ENCODE measurements at regions not wholly inside any gene's neighbourhood (a gene's known extent, or its start where the extent isn't known, plus 50 kb on each side); places are given as distances from the start of the nearest gene placed in this dataset.

DNA sequence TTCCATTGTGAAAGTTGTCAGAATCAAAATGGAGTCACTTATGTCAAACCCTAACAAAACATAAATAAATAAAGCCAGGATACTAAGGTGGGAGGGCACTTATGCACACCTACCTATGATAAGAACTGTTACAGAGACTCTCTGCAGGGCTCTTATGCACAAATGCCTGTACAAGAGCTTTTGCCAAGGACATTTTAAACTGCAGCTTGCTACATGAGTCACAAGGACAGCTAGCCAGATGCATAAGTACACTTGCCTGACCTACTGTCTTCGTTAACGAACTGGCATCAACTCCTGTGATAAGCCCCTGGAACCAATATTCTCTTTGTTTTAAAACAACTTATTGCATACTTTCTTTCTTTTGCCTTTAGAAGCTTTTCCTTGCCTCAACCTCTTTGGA, 152.9 kb upstream of the SPEF2 start:
- Histone ChIP-seq H3K4me1 (ENCODE audit: control insufficient read depth, insufficient read depth, low read length, poor library complexity, severe bottlenecking) (no peaks in the 10 kb centered on the region), H3K4me3 (ENCODE audit: low read depth, low read length) (no peak overlapping the region), H3K36me3 (ENCODE audit: control insufficient read depth, insufficient read depth, low read length) (no peaks in the 10 kb centered on the region), H3K27me3 (ENCODE audit: control insufficient read depth, insufficient read depth, low read length) (no peaks in the 10 kb centered on the region), H3K9me3 (ENCODE audit: control insufficient read depth in 2 of 2, low read length in 2 of 2) (no peaks in the 10 kb centered on the region), H3K27ac (ENCODE audit: insufficient read depth, low read length, poor library complexity, severe bottlenecking) (no peak overlapping the region)
- Mint-ChIP-seq H3K9me3 (peaks cover 0 to 4% (median 0%) of the 10 kb centered on the region in 7 donors), H3K27ac (no peak overlapping the region), H3K4me1 (no peaks in the 10 kb centered on the region), H3K36me3 (no peaks in the 10 kb centered on the region), H3K27me3 (no peaks in the 10 kb centered on the region), H3K4me3 (no peak overlapping the region)
- DNase-seq = no peak
- ATAC-seq (ENCODE audit: low read depth in 2 of 2) = no peak

DNA sequence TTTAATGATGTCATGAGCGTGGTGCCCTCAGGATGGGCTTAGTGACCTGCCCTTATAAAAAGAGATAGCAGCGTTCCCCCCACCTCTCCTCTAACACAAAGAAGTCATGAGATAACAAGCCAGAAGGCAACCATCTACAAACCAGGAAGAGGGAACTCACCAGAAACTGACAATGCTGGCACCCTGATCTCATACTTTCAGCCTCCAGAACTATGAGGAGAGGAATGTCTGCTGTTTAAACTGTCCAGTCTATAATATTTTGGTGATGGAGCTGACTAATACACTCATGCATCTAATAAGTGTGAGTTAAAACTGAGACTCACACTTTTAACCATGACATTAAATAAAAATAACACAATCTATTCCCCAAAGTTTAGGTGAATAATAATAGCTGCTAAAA, 156.1 kb upstream of the SPEF2 start:
- Mint-ChIP-seq H3K27me3 (no peaks in the 10 kb centered on the region), H3K9me3 (peaks cover 0 to 5% (median 1%) of the 10 kb centered on the region in 7 donors), H3K4me1 (no peaks in the 10 kb centered on the region), H3K36me3 (no peaks in the 10 kb centered on the region), H3K4me3 (no peak overlapping the region), H3K27ac (no peak overlapping the region)
- H3K27me3 ChIP-seq (ENCODE audit: control insufficient read depth, insufficient read depth, low read length) = no peaks in the 10 kb centered on the region
- H3K36me3 ChIP-seq (ENCODE audit: control insufficient read depth, insufficient read depth, low read length) = no peaks in the 10 kb centered on the region
- H3K9me3 ChIP-seq (ENCODE audit: control insufficient read depth in 2 of 2, low read length in 2 of 2) = no peaks in the 10 kb centered on the region
- no peak overlapping the region for H3K4me3 ChIP-seq (ENCODE audit: low read depth, low read length)
- no peak for ATAC-seq (ENCODE audit: low read depth in 2 of 2)
- H3K4me1 ChIP-seq (ENCODE audit: control insufficient read depth, insufficient read depth, low read length, poor library complexity, severe bottlenecking) = no peaks in the 10 kb centered on the region
- no peak overlapping the region for H3K27ac ChIP-seq (ENCODE audit: insufficient read depth, low read length, poor library complexity, severe bottlenecking)
- no peak for DNase-seq

DNA sequence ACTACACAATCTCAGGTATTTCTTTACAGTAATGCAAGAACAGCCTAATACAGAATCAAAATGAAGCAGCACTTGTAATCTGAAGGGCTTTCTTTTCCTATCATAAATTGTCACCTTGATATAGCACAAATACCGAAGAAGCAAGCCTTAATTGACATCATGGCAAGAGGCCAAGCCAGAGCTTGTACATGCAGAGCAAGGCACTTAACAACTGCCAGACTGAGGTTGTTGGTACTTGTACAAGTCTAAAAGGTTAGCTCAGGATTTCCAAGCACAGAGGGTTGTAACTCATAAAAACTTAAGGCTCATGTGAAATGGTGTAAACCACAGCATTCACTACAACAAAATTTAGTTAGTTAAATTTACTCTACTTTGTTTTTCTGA, 158.8 kb upstream of the SPEF2 start:
- Mint-ChIP-seq H3K9me3 (peaks cover 0 to 10% (median 5%) of the 10 kb centered on the region in 7 donors), H3K4me3 (no peak overlapping the region), H3K27me3 (peaks cover 5% of the 10 kb centered on the region), H3K27ac (no peak overlapping the region), H3K36me3 (no peaks in the 10 kb centered on the region), H3K4me1 (no peaks in the 10 kb centered on the region)
- Histone ChIP-seq H3K27ac (ENCODE audit: insufficient read depth, low read length, poor library complexity, severe bottlenecking) (no peak overlapping the region), H3K4me1 (ENCODE audit: control insufficient read depth, insufficient read depth, low read length, poor library complexity, severe bottlenecking) (no peaks in the 10 kb centered on the region), H3K27me3 (ENCODE audit: control insufficient read depth, insufficient read depth, low read length) (no peaks in the 10 kb centered on the region), H3K36me3 (ENCODE audit: control insufficient read depth, insufficient read depth, low read length) (no peaks in the 10 kb centered on the region), H3K9me3 (ENCODE audit: control insufficient read depth in 2 of 2, low read length in 2 of 2) (no peaks in the 10 kb centered on the region), H3K4me3 (ENCODE audit: low read depth, low read length) (no peak overlapping the region)
- DNase-seq (no peak), ATAC-seq (ENCODE audit: low read depth in 2 of 2) (no peak)

DNA sequence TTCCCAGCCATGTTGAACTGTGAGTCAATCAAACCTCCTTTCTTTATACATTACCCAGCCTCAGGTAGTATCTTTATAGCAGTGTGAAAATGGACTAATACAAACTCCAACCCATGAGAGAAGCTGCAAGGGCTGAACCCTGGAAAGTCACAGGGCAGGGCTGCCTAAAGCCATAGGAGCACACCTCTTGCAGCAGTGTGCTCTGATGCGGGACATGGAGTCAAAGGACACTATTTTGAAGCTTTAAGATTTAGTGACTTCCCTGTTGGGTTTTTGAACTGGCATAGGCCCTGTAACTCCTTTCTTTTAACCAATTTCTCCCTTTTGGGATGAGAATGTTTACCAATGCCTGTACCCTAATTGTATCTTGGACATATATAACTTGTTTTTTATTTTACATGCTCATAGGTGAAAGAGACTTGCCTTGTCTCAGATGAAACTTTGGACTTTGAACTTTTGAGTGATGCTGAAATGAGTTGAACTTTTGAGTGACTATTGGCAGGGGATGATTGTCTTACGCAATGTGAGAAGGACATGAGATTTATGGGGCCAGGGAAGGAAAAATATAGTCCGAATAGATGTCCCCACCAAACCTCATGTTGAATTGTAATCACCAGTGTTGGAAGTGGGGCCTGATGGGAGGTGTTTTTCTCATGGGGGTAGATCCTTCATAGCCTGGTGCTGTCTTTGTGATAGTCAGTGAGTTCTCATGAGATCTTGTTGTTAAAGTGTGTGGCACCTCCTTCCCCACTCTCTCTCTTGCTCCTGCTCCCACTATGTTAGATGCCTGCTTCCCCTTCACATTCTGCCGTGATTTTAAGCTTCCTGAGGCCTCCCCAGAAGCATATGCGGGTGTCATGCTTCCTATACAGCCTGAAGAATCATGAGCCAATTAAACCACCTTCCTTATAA, 159.5 kb upstream of the SPEF2 start:
- H3K4me1 Mint-ChIP-seq = no peaks in the 10 kb centered on the region
- H3K27me3 Mint-ChIP-seq = peaks cover 5% of the 10 kb centered on the region
- Histone ChIP-seq H3K27me3 (ENCODE audit: control insufficient read depth, insufficient read depth, low read length) (no peaks in the 10 kb centered on the region), H3K36me3 (ENCODE audit: control insufficient read depth, insufficient read depth, low read length) (no peaks in the 10 kb centered on the region), H3K9me3 (ENCODE audit: control insufficient read depth in 2 of 2, low read length in 2 of 2) (no peaks in the 10 kb centered on the region), H3K4me1 (ENCODE audit: control insufficient read depth, insufficient read depth, low read length, poor library complexity, severe bottlenecking) (no peaks in the 10 kb centered on the region), H3K27ac (ENCODE audit: insufficient read depth, low read length, poor library complexity, severe bottlenecking) (no peak overlapping the region), H3K4me3 (ENCODE audit: low read depth, low read length) (no peak overlapping the region)
- no peak for ATAC-seq (ENCODE audit: low read depth in 2 of 2)
- no peak for DNase-seq
- no peak overlapping the region for H3K4me3 Mint-ChIP-seq
- H3K27ac Mint-ChIP-seq = peak overlapping the region in 1 of 3 donors; percentile 25
- H3K36me3 Mint-ChIP-seq = no peaks in the 10 kb centered on the region
- peaks cover 0 to 10% (median 6%) of the 10 kb centered on the region in 7 donors for H3K9me3 Mint-ChIP-seq

DNA sequence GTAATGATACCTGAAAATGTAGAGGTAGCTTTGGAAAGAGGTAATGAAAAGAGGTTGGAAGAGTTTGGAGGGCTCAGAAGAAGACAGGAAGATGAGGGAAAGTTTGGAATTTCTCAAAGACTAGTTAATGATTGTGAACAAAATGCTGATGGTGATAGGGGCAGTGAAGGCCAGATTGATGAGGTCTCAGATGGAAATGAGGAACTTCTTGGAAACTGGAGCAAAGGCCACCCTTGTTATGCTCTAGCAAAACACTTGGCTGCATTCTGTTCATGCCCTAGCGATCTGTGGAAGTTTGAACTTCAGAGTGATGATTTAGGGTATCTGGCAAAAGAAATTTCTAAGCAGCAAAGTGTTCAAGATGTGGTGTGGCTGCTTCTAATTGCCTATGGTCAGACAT, 161.2 kb upstream of the SPEF2 start:
- no peaks in the 10 kb centered on the region for H3K4me1 ChIP-seq (ENCODE audit: control insufficient read depth, insufficient read depth, low read length, poor library complexity, severe bottlenecking)
- no peak overlapping the region for H3K4me3 ChIP-seq (ENCODE audit: low read depth, low read length)
- peaks cover 5% of the 10 kb centered on the region for H3K27me3 Mint-ChIP-seq
- peaks cover 0 to 10% (median 6%) of the 10 kb centered on the region in 7 donors for H3K9me3 Mint-ChIP-seq
- H3K36me3 ChIP-seq (ENCODE audit: control insufficient read depth, insufficient read depth, low read length) = no peaks in the 10 kb centered on the region
- H3K27ac Mint-ChIP-seq = no peak overlapping the region
- H3K4me3 Mint-ChIP-seq = no peak overlapping the region
- ATAC-seq (ENCODE audit: low read depth in 2 of 2) (no peak), DNase-seq (no peak)
- H3K27ac ChIP-seq (ENCODE audit: insufficient read depth, low read length, poor library complexity, severe bottlenecking) = no peak overlapping the region
- H3K27me3 ChIP-seq (ENCODE audit: control insufficient read depth, insufficient read depth, low read length) = no peaks in the 10 kb centered on the region
- no peaks in the 10 kb centered on the region for H3K4me1 Mint-ChIP-seq
- H3K9me3 ChIP-seq (ENCODE audit: control insufficient read depth in 2 of 2, low read length in 2 of 2) = peaks cover 0 to 2% of the 10 kb centered on the region in 2 experiments
- no peaks in the 10 kb centered on the region for H3K36me3 Mint-ChIP-seq

DNA sequence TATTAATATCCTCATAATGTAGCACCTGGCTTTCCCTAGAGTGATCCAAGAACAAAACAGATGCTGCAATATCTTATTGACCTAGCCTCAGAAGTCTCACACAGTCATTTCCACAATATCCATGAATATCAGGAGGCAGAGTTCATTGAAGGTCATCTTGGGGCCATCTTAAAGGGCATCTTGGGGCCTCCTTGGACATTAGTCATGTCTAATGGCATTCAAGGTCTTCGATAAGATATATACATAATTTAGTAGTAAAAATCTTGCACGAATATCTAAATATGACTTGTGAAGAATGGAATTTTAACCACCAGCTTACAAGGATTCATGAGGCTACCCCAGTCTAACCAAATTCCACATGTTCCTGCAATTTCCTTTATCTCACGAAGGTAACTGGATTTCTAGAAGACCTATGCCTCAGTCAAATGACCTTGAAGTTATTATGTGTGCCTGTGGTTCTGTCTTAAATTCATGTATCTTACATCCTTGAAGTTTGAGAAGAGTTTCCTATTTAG, 163.6 kb upstream of the SPEF2 start:
- H3K27me3 ChIP-seq (ENCODE audit: control insufficient read depth, insufficient read depth, low read length) = no peaks in the 10 kb centered on the region
- H3K36me3 ChIP-seq (ENCODE audit: control insufficient read depth, insufficient read depth, low read length) = no peaks in the 10 kb centered on the region
- peaks cover 5% of the 10 kb centered on the region for H3K27me3 Mint-ChIP-seq
- no peaks in the 10 kb centered on the region for H3K4me1 ChIP-seq (ENCODE audit: control insufficient read depth, insufficient read depth, low read length, poor library complexity, severe bottlenecking)
- H3K27ac ChIP-seq (ENCODE audit: insufficient read depth, low read length, poor library complexity, severe bottlenecking) = no peak overlapping the region
- H3K9me3 ChIP-seq (ENCODE audit: control insufficient read depth in 2 of 2, low read length in 2 of 2) = peaks cover 0 to 3% of the 10 kb centered on the region in 2 experiments
- H3K4me3 ChIP-seq (ENCODE audit: low read depth, low read length) = no peak overlapping the region
- DNase-seq (no peak), ATAC-seq (ENCODE audit: low read depth in 2 of 2) (no peak)
- H3K27ac Mint-ChIP-seq = no peak overlapping the region
- no peaks in the 10 kb centered on the region for H3K4me1 Mint-ChIP-seq
- no peaks in the 10 kb centered on the region for H3K36me3 Mint-ChIP-seq
- H3K9me3 Mint-ChIP-seq = peaks cover 2 to 20% (median 9%) of the 10 kb centered on the region in 7 donors
- H3K4me3 Mint-ChIP-seq = no peak overlapping the region

- ATAC-seq (ENCODE audit: low read depth in 2 of 2) = no peak
- Mint-ChIP-seq H3K4me3 (no peak overlapping the region), H3K27me3 (peaks cover 23% of the 10 kb centered on the region), H3K4me1 (no peaks in the 10 kb centered on the region), H3K9me3 (peaks cover 0 to 7% (median 3%) of the 10 kb centered on the region in 7 donors), H3K27ac (no peak overlapping the region), H3K36me3 (no peaks in the 10 kb centered on the region)
- no peaks in the 10 kb centered on the region for H3K27me3 ChIP-seq (ENCODE audit: control insufficient read depth, insufficient read depth, low read length)
- H3K36me3 ChIP-seq (ENCODE audit: control insufficient read depth, insufficient read depth, low read length) = no peaks in the 10 kb centered on the region
- no peaks in the 10 kb centered on the region for H3K4me1 ChIP-seq (ENCODE audit: control insufficient read depth, insufficient read depth, low read length, poor library complexity, severe bottlenecking)
- H3K4me3 ChIP-seq (ENCODE audit: low read depth, low read length) = no peak overlapping the region
- DNase-seq = no peak
- H3K27ac ChIP-seq (ENCODE audit: insufficient read depth, low read length, poor library complexity, severe bottlenecking) = no peak overlapping the region
- no peaks in the 10 kb centered on the region for H3K9me3 ChIP-seq (ENCODE audit: control insufficient read depth in 2 of 2, low read length in 2 of 2)
Measured at GRCh38 chr5:35443803-35444595, 173.7 kb upstream of the SPEF2 start.

Data from CD4-positive, CD25-positive, alpha-beta regulatory T cell (primary cell).